IPS-18c (cell line): ENCODE measurements at regions not wholly inside any gene's neighbourhood (a gene's known extent, or its start where the extent isn't known, plus 50 kb on each side); places are given as distances from the start of the nearest gene placed in this dataset.

ENCODE experiments used
- H3K4me3 ChIP-seq: 2 replicates; pipeline ENCODE4 v1.7.0; 2013; ENCODE audit warnings: low read depth, mild to moderate bottlenecking, low read length, moderate library complexity; ENCODE audit not compliant: insufficient read depth
- H3K9me3 ChIP-seq: one replicate; pipeline ENCODE4 v1.6.1; 2013; ENCODE audit warnings: mild to moderate bottlenecking, low read length, moderate library complexity; ENCODE audit not compliant: control insufficient read depth, insufficient read depth

DNA sequence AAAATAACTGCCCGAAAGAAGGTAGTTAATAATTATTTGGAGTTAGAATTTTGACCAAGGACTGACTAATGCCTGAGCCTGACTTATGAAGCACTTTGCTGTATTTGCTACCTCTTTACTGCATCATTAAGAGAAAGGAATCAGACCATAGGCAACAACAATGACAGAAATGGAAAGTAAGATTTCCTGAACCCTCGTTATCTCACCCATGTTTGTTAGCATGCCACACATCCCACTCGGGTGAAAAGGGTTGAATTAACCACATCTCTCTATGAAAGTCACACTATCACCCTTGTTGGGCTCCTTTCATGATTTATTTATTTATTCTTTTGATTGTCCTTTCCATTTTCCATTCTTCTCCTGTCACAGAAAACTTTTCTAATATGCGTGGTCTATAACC, 59.6 kb downstream of the OLIG3 start:
- H3K4me3 ChIP-seq = no peak overlapping the region
- no peaks in the 10 kb centered on the region for H3K9me3 ChIP-seq

DNA sequence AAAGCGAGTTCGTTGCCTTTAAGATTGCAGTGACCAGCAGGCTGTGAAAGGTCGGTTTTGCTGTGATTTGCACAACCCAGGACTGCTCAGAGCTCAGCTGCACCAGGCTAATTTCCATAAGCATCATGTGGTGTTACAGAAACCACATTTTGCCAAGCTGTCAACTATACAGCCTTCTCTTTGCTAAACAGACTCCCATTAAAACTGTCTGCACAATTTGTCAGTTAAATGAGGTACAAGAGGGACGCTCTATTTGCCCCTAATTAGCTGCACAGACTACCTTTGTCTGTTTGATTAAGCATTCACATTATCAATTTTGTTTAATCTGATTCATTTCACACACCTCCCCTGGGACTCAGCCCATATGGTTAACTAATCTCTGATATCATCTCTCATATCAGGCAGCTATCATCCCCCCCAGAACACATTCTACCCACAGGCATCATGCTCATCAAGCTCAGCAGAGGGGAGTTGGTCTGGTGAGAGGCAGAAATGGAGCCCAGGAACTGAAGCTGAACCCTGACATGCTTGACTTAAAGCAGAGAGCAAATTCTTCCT, 62.1 kb downstream of the OLIG3 start:
- Histone ChIP-seq H3K4me3 (no peak overlapping the region), H3K9me3 (no peaks in the 10 kb centered on the region)

- Histone ChIP-seq H3K9me3 (no peaks in the 10 kb centered on the region), H3K4me3 (no peak overlapping the region)
Measured at GRCh38 chr6:137430954-137431353, 63.2 kb downstream of the OLIG3 start.

DNA sequence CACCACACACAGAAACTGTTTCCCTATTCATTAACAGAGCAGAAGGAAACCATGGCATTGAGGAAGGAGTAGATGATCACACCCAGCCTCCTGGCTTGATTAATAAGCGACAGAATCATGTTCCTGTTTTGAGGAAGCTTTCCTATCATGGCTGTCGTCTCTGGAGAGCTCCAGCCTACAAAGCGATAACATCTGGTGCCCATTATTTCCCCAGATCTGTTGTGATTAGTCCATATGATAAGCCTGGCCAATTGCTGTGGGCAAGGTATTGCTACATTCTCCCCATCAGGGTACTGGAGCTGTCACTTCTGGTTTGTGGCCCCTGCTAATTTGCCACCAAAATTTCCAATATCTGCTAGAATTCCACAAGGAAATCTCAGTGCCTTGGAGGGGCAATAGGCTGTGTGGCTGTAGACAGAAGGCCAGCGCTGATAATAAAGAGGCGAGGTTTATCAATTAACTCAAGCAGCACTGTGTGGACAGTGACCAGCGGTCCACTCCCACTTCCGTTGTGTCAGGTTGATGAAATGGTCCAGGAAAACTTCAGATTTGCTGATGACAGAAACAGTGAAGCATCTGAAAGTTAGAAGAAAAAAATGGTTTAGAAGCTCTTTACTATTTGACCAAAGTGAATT, 66.4 kb downstream of the OLIG3 start:
- H3K4me3 ChIP-seq = no peak overlapping the region
- no peaks in the 10 kb centered on the region for H3K9me3 ChIP-seq

DNA sequence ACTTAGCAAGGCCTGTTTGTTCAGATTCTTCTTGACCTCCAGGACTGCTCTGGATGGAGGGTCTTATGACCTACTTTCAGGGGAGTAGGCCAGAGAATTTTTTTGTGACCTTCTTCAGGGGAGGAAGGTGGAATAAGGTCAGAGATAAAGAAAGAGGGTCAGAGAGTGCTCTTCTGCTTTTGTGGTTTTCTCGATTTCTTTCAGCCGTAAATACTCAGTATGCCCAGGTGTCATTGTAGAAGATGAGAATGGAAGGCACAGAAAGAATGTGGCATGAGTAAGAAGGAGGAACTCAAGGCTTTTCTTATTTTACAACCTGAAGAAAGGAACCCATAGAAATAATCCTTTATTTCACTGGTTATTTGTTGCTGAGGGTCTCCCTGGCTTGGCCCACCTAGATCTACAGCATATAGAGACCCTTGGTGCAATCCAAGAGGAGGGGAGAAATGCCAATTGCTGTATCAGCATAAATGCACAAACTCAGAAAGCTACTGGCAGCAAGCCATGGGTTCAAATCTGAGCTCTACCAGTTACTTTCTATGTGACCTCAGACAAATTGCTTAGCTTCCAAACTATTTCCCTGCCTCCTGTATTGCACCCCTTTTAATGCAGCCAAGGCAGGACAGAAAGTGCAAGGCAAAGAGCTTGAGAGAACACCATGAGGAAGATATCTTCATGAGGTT, 68.0 kb downstream of the OLIG3 start:
- no peak overlapping the region for H3K4me3 ChIP-seq
- no peaks in the 10 kb centered on the region for H3K9me3 ChIP-seq

DNA sequence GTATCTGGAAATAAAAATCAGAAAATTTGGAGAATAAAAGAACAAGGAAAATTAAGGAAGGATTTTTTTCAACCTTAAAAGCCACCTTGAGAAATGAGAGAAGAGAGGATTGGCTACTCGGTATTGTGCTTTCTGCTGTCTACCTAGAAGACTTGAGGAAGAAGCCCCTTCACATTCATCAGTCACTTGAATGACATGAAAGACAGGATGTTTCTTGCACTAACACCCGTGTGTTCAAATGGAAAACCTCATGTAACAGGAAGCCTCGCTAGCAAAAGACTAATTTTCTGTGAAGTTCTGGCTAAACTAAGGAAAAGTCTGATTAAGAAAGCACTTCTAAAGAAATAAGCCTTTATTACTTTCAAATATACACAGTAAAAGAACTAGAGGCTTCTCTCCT, 69.9 kb downstream of the OLIG3 start:
- no peak overlapping the region for H3K4me3 ChIP-seq
- H3K9me3 ChIP-seq = no peaks in the 10 kb centered on the region

DNA sequence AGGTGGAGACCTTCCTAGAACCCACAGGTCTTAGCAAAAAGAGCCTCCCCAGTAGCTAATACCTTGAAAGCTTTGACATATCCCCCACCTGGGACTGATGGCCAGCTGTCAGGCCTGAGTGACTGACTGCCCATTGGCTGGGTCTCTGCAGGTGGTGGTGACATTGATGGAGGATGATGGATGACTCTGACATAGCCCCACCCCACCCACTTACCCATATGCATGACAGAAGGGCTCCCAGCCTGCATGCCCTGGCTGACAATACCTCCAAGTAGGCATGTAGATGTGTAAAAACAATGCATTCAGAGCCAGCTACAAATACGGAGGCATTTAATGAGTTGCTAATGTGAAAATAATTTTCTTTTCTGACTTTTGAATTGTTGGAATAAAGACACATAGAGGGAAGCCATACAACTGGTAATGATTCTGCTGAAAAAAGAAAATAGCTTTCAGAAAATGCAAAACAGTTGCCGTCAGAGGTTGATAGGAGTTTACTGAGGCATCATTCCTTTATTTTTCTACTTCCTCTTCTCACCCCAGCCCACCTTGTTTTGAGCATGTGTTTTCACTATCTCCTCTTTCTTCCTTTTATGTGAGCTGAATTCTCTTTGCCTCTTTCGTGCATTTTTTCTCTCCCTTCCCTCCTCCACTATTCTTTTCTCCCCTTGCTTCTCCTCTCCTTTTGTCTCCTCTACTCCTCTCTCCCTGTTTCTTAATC, 70.6 kb downstream of the OLIG3 start:
- Histone ChIP-seq H3K4me3 (no peak overlapping the region), H3K9me3 (no peaks in the 10 kb centered on the region)

DNA sequence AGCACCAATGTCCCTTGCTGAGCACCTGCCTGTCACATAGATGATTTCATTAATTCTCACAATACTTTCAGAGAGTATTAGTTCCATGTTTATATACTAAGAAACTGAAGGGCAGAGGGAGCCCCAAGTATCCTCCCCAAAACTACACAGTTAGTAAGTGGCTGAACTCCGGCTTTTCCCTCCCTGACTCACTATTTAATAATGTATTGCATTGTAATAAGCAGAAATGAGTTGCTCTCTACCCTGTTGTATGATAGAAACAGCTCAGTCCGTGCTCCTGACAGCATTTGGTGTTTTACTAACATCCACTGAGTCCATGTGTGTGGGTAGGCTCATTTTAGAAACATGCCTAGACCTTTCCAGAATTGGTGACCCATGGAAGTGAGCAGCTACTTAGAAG, 76.8 kb downstream of the OLIG3 start:
- H3K9me3 ChIP-seq = no peaks in the 10 kb centered on the region
- H3K4me3 ChIP-seq = no peak overlapping the region

GRCh38 chr6:137416376-137417109, 77.7 kb downstream of the OLIG3 start:
- Histone ChIP-seq H3K4me3 (no peak overlapping the region), H3K9me3 (no peaks in the 10 kb centered on the region)

- H3K9me3 ChIP-seq = no peaks in the 10 kb centered on the region
- H3K4me3 ChIP-seq = no peak overlapping the region; the same call in 1 of the 2 replicates
Measured at GRCh38 chr6:137415834-137416190, 78.4 kb downstream of the OLIG3 start.

GRCh38 chr6:137415127-137415833, 78.9 kb downstream of the OLIG3 start:
- Histone ChIP-seq H3K4me3 (peak overlapping the region; percentile 38; the same call in 1 of the 2 replicates), H3K9me3 (no peaks in the 10 kb centered on the region)

DNA sequence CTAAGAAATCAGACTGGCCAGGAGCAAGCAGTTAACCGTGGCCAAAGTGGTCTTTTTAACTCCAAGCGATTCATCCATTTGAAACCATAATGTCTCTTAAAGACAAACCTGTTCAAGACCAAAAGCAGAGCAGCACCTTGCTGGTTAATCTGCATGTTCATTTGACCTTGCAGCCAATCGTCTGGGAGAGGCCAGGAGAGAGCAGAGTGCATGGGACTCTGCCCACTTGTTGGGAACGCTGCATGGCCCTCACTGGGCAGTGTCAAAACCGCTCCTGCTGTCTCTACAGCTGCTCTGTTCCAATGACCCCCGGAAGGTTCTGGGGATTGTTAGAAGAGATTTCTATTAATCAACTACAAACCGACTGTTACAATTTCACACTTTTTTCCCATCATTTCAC, 79.6 kb downstream of the OLIG3 start:
- Histone ChIP-seq H3K9me3 (no peaks in the 10 kb centered on the region), H3K4me3 (no peak overlapping the region)

DNA sequence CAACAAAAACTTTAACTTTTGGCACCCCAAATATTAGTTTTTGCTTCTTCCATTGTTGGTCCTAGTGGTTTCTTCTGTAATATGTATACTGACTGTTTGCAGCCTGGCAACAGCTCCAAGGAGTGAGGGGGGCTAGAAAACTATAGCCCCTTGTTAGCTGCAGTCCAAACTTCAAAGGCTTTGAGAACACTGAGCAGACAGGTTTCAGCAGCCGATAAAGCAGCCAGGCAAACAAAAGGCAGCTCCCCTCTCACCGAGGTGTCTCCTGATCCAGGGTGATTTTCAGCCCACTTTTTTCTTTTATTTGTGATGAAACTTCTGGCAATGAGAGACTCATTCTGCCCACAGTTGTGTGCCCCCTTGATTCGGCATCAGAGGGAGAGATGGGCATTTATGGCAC, 80.7 kb downstream of the OLIG3 start:
- no peak overlapping the region for H3K4me3 ChIP-seq
- no peaks in the 10 kb centered on the region for H3K9me3 ChIP-seq

- no peak overlapping the region for H3K4me3 ChIP-seq
- no peaks in the 10 kb centered on the region for H3K9me3 ChIP-seq
Measured at GRCh38 chr6:137412562-137412961, 81.6 kb downstream of the OLIG3 start.

DNA sequence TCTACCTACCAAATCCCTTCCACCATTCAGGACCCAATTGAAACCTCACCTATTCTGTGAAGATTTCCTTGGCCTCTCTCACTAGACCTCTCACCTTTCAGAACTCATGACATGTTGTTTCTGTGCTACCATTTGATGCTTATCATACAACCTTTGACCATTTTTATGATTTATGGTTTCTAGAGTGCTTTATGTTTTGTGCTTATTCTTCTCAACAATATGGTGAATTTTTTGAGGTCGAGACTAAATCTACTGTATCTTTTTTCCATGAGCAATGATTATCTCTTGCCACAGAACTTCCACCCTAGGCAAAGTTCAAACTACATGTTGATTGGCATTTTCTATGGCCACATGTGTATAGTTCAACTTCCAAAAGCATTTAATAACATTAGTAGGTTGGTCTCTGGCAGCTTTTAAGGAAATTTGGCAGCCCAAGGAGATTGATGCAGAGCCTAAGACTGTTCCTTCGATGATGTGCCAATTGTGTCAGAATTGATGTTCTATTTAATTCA, 84.9 kb downstream of the OLIG3 start:
- Histone ChIP-seq H3K4me3 (no peak overlapping the region), H3K9me3 (no peaks in the 10 kb centered on the region)

DNA sequence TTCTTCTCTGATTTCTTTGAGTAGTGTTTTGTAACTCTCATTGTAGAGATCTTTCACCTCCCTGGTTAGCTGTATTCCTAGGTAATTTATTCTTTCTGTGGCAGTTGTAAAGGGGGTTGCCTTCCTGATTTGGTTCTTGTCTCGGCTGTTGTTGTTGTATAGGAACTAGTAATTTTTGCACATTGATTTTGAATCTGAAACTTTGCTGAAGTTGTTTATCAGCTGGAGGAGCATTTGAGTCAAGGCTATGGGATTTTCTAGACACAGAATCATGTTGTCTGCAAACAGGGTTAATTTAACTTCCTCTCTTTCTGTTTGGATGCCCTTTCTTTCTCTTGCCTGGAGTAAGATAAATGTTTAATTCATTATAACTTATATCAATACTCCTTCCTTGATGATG, 86.4 kb downstream of the OLIG3 start:
- Histone ChIP-seq H3K4me3 (no peak overlapping the region), H3K9me3 (peaks cover 2% of the 10 kb centered on the region)

DNA sequence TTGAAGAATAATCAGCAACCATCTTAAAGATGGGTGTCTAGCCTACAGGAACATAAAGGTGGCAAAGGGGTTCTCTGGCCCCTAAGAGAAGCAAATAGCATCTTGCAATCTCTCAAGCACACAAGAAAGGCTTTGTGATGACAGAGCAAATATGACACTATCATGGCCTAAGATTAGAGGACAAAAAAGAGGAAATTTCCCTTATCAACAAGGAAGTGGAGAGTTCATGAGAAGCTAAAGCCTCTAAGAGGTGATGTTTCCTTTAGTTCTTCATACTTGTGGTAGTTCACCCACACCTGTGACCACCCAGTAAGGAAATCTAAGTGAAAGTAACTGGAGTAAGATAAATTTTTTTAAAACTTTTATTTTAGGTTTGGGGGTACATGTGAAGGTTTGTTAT, 88.4 kb downstream of the OLIG3 start:
- H3K4me3 ChIP-seq = no peak overlapping the region
- peaks cover 2% of the 10 kb centered on the region for H3K9me3 ChIP-seq
